Adipocyte (in vitro differentiated cells): ENCODE measurements at regions not wholly inside any gene's neighbourhood (a gene's known extent, or its start where the extent isn't known, plus 50 kb on each side); places are given as distances from the start of the nearest gene placed in this dataset.
"Not testable (repeated sequence)": the region's sequence is repeated elsewhere in the genome, so short reads cannot be mapped to it uniquely, and the experiment has no call there.

ENCODE experiments used
- DNase-seq: peaks from one replicate; pipeline ENCODE4 v3.0.0-alpha.2; 2015; ENCODE audit warnings: low read depth
- H3K27me3 ChIP-seq: replicated peaks from 2 replicates; pipeline ENCODE4 v1.7.0; 2013; ENCODE audit warnings: mild to moderate bottlenecking, low read length, moderate library complexity; ENCODE audit not compliant: control insufficient read depth, insufficient read depth
- H3K36me3 ChIP-seq: 2 replicates; pipeline ENCODE4 v1.7.0; 2013; ENCODE audit warnings: low read length, mild to moderate bottlenecking, moderate library complexity; ENCODE audit not compliant: control insufficient read depth, insufficient read depth, severe bottlenecking
- H3K4me1 ChIP-seq: 2 replicates; pipeline ENCODE4 v1.7.0; 2013; ENCODE audit warnings: mild to moderate bottlenecking, low read length, moderate library complexity; ENCODE audit not compliant: control insufficient read depth, insufficient read depth
- H3K4me3 ChIP-seq: 2 replicates; pipeline ENCODE4 v1.7.0; 2013; ENCODE audit warnings: mild to moderate bottlenecking, low read length, moderate library complexity
- H3K9ac ChIP-seq: 2 replicates; pipeline ENCODE4 v1.7.0; 2013; ENCODE audit warnings: mild to moderate bottlenecking, low read length, moderate library complexity
- H3K9me3 ChIP-seq: 2 replicates; pipeline ENCODE4 v1.7.0; 2013; ENCODE audit warnings: mild to moderate bottlenecking, low read length, moderate library complexity; ENCODE audit not compliant: control insufficient read depth

GRCh38 chr10:117801691-117802090, 245.1 kb downstream of the RAB11FIP2 start:
- Histone ChIP-seq H3K4me1 (peaks cover 5% of the 10 kb centered on the region), H3K36me3 (no peaks in the 10 kb centered on the region), H3K4me3 (no peak overlapping the region), H3K27me3 (peaks cover 45% of the 10 kb centered on the region), H3K9ac (no peak overlapping the region), H3K9me3 (no peaks in the 10 kb centered on the region)
- no peak for DNase-seq

GRCh38 chr10:117804470-117805011, 242.2 kb downstream of the RAB11FIP2 start:
- H3K4me3 ChIP-seq, result no peak overlapping the region
- H3K9ac ChIP-seq, result no peak overlapping the region
- H3K27me3 ChIP-seq, result peaks cover 39% of the 10 kb centered on the region
- DNase-seq, result no peak
- H3K4me1 ChIP-seq, result no peaks in the 10 kb centered on the region
- H3K9me3 ChIP-seq, result peaks cover 4% of the 10 kb centered on the region
- H3K36me3 ChIP-seq, result no peaks in the 10 kb centered on the region

GRCh38 chr10:117805139-117805538, 241.6 kb downstream of the RAB11FIP2 start:
- DNase-seq, result no peak
- Histone ChIP-seq H3K9me3 (peaks cover 9% of the 10 kb centered on the region), H3K4me1 (no peaks in the 10 kb centered on the region), H3K36me3 (no peaks in the 10 kb centered on the region), H3K27me3 (peaks cover 37% of the 10 kb centered on the region), H3K4me3 (no peak overlapping the region), H3K9ac (no peak overlapping the region)

GRCh38 chr10:117807441-117807840, 239.3 kb downstream of the RAB11FIP2 start:
- H3K9me3 ChIP-seq, result peaks cover 16% of the 10 kb centered on the region
- H3K4me1 ChIP-seq, result no peaks in the 10 kb centered on the region
- H3K36me3 ChIP-seq, result no peaks in the 10 kb centered on the region
- H3K9ac ChIP-seq, result no peak overlapping the region
- DNase-seq, result no peak
- no peak overlapping the region for H3K4me3 ChIP-seq
- peaks cover 26% of the 10 kb centered on the region for H3K27me3 ChIP-seq

GRCh38 chr10:117815816-117816215, 230.9 kb downstream of the RAB11FIP2 start:
- DNase-seq, H3K4me3 ChIP-seq, H3K36me3 ChIP-seq, H3K9ac ChIP-seq, H3K4me1 ChIP-seq, H3K9me3 ChIP-seq: not testable (repeated sequence)
- peaks cover 25% of the 10 kb centered on the region for H3K27me3 ChIP-seq

DNA sequence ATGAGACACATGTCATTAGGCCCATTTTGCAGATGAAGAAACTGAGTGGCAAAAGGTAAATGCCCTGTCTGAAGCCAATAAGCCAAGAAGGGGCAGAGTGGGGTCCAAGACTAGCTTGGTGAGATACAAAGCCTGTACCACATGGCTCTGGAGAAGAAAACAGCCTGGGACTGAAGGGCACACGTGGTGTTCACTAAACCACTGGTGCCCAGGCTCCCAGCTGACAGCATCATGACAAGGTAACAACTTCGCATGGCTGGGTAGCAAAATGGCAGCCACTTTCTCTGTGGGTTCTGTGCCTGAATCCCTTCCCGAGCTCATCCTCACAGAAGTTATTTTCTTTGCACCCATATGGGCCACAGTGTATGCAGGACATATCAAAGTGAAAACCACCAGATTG, 229.6 kb downstream of the RAB11FIP2 start:
- H3K9me3 ChIP-seq, result peaks cover 3% of the 10 kb centered on the region

DNA sequence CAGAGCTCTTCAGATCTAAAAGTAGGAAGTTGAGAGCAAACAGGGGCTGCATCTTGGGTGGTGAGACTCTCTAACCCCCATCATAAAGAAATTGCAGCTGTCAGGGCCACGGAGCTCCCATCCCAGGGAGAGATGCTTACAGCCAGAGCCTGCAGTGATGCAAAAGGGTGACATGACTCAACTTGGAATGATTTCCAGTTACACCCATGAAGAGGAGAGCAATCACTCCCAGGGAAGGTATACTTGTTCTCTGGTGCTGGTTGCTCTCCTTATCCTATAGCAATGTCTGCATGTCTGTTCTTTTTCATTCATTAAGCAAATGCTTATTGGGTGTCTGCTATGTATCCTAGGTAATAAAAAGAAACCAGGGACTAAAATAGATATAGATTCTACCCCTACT, 228.0 kb downstream of the RAB11FIP2 start:
- Histone ChIP-seq H3K4me3 (no peak overlapping the region), H3K9ac (no peak overlapping the region), H3K27me3 (peaks cover 23% of the 10 kb centered on the region), H3K36me3 (no peaks in the 10 kb centered on the region), H3K9me3 (no peaks in the 10 kb centered on the region), H3K4me1 (no peaks in the 10 kb centered on the region)
- DNase-seq, result no peak

More for the DNA sequence above, 229.6 kb downstream of the RAB11FIP2 start:
- Histone ChIP-seq H3K36me3 (no peaks in the 10 kb centered on the region), H3K27me3 (peaks cover 25% of the 10 kb centered on the region), H3K4me3 (no peak overlapping the region), H3K9ac (no peak overlapping the region), H3K4me1 (no peaks in the 10 kb centered on the region)
- no peak for DNase-seq

DNA sequence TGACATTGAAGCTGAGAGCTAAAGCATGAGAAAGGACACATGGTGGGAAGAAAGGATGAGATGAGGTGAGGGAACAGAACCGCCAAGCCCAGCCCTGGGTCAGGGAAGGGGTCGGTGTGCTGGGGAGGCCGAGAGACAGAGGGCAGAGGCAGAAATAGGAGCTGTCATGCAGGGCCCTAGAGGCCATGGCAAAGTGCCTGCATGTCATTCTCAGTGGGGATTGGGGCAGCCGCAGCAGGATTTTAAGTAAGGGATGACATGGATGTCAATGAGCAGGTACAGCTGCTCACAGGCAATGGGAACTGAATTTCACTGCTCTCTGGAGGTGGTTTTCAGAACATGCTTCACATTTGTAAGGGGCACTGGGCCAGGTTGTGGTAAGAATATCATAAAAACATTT, 227.4 kb downstream of the RAB11FIP2 start:
- Histone ChIP-seq H3K27me3 (peaks cover 20% of the 10 kb centered on the region), H3K36me3 (no peaks in the 10 kb centered on the region), H3K4me3 (no peak overlapping the region), H3K9me3 (no peaks in the 10 kb centered on the region), H3K4me1 (no peaks in the 10 kb centered on the region), H3K9ac (no peak overlapping the region)
- no peak for DNase-seq

DNA sequence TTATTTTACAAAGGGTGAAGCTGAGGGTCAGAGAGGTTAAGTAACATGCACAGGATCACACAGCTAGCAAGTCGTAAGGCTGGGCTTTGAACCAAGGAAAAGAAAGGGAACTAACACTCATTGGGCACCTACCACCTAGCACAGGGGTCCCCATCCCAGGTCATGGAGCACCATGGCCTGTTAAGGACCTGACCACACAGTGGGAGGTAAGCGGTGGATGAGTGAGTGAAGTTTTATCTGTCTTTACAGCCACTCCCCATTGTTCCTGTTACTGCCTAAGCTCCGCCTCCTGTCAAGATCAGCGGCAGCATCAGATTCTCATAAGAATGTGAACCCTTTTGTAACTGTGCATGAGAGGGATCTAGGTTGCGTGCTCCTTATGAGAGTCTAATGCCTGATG, 222.8 kb downstream of the RAB11FIP2 start:
- H3K4me3 ChIP-seq, result no peak overlapping the region
- no peaks in the 10 kb centered on the region for H3K9me3 ChIP-seq
- no peaks in the 10 kb centered on the region for H3K4me1 ChIP-seq
- peaks cover 4% of the 10 kb centered on the region for H3K27me3 ChIP-seq
- no peak for DNase-seq
- H3K36me3 ChIP-seq, result no peaks in the 10 kb centered on the region
- H3K9ac ChIP-seq, result no peak overlapping the region

GRCh38 chr10:117830205-117830604, 216.5 kb downstream of the RAB11FIP2 start:
- Histone ChIP-seq H3K27me3 (no peaks in the 10 kb centered on the region), H3K9ac (no peak overlapping the region)

GRCh38 chr10:117830787-117831212, 215.9 kb downstream of the RAB11FIP2 start:
- H3K27me3 ChIP-seq, result no peaks in the 10 kb centered on the region
- H3K9ac ChIP-seq, result no peak overlapping the region
- H3K9me3 ChIP-seq, result no peaks in the 10 kb centered on the region
- no peak overlapping the region for H3K4me3 ChIP-seq
- H3K4me1 ChIP-seq, result no peaks in the 10 kb centered on the region
- DNase-seq, result no peak
- H3K36me3 ChIP-seq, result no peaks in the 10 kb centered on the region

More at GRCh38 chr10:117830205-117830604, 216.5 kb downstream of the RAB11FIP2 start:
- no peaks in the 10 kb centered on the region for H3K36me3 ChIP-seq
- H3K4me1 ChIP-seq, result no peaks in the 10 kb centered on the region
- no peak for DNase-seq
- no peak overlapping the region for H3K4me3 ChIP-seq
- no peaks in the 10 kb centered on the region for H3K9me3 ChIP-seq
